GM04504 (cell line): ENCODE measurements at regions not wholly inside any gene's neighbourhood (a gene's known extent, or its start where the extent isn't known, plus 50 kb on each side); places are given as distances from the start of the nearest gene placed in this dataset.

Experiments
- DNase-seq: peaks from one replicate; pipeline ENCODE4 v3.0.0-alpha.2; 2012; ENCODE audit warnings: low read depth

- DNase-seq, result peak; percentile 64
Observed at GRCh38 chr11:19368726-19369375, 128.1 kb upstream of the E2F8 start.

- DNase-seq, result peak; percentile 36
Observed at GRCh38 chr11:19366992-19367709, 126.4 kb upstream of the E2F8 start.

- DNase-seq, result no peak
Observed at GRCh38 chr11:19365743-19366410, 125.1 kb upstream of the E2F8 start.

- no peak for DNase-seq
Observed at GRCh38 chr11:19359221-19360000, 118.7 kb upstream of the E2F8 start.

GRCh38 chr11:19357943-19358342 is 117.2 kb upstream of the E2F8 start:
- DNase-seq, result no peak

GRCh38 chr11:19355601-19356000 is 114.9 kb upstream of the E2F8 start:
- no peak for DNase-seq

- DNase-seq, result no peak
Observed at GRCh38 chr11:19353287-19353850, 112.6 kb upstream of the E2F8 start.

- DNase-seq, result no peak
Observed at GRCh38 chr11:19352771-19353160, 112.0 kb upstream of the E2F8 start.

GRCh38 chr11:19352072-19352770 is 111.5 kb upstream of the E2F8 start:
- no peak for DNase-seq

- DNase-seq, result no peak
Observed at GRCh38 chr11:19351426-19351825, 110.7 kb upstream of the E2F8 start.

- DNase-seq, result no peak
Observed at GRCh38 chr11:19350160-19350559, 109.4 kb upstream of the E2F8 start.

GRCh38 chr11:19349340-19350025 is 108.7 kb upstream of the E2F8 start:
- no peak for DNase-seq

- no peak for DNase-seq
Observed at GRCh38 chr11:19347911-19348310, 107.2 kb upstream of the E2F8 start.

- no peak for DNase-seq
Observed at GRCh38 chr11:19345848-19346681, 105.3 kb upstream of the E2F8 start.

- no peak for DNase-seq
Observed at GRCh38 chr11:19345519-19345847, 104.7 kb upstream of the E2F8 start.

GRCh38 chr11:19344661-19345518 is 104.1 kb upstream of the E2F8 start:
- DNase-seq, result no peak

GRCh38 chr11:19342036-19342435 is 101.3 kb upstream of the E2F8 start:
- no peak for DNase-seq

GRCh38 chr11:19338375-19338774 is 97.6 kb upstream of the E2F8 start:
- no peak for DNase-seq

- no peak for DNase-seq
Observed at GRCh38 chr11:19337779-19338178, 97.0 kb upstream of the E2F8 start.
